Hematopoietic multipotent progenitor cell treated with erythropoietin and hydrocortisone succinate and interleukin-3 and kit ligand, for 6 days (in vitro differentiated cells): ENCODE measurements at regions not wholly inside any gene's neighbourhood (a gene's known extent, or its start where the extent isn't known, plus 50 kb on each side); places are given as distances from the start of the nearest gene placed in this dataset.
"Not testable (repeated sequence)": the region's sequence is repeated elsewhere in the genome, so short reads cannot be mapped to it uniquely, and the experiment has no call there.

Experiments
- DNase-seq: peaks from one replicate; pipeline ENCODE4 v3.0.0-alpha.2; 2015

GRCh38 chr12:93223440-93224426 is 154.0 kb upstream of the NUDT4 start:
- peak; percentile 70 for DNase-seq

DNA sequence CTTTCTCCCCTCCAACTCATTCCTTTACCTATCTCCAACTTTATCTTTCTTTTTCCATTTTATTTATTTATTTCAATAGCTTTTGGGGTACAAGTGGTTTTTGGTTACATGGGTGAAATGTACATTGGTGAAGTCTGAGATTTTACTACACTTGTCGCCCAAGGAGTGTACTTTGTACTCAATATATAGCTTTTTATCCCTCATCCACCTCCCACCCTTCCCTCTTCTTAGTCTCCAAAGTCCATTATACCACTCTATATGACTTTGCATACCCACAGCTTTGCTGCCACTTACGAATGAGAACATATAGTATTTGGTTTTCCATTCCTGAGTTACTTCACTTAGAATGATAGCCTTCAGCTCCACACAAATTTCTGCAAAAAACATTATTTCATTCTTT is 152.6 kb upstream of the NUDT4 start:
- DNase-seq = no peak

DNA sequence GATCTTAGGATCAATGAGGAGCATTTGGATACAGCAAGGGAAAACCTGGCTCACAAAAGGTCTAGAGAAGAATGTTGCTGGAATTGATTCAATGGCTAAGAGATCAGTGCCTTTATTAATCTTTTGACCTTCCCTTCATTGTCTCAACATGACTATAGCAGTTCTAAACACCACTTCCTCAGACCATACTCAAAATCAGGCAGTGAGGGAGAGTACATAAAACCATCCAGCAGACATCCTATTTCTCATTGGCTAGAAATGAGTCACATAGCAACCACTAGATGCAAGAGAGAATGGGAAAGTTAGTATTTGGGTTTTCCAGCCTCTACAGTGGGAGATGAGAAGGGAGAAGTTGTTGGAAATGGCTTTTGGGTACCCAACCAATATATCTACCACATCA is 151.4 kb upstream of the NUDT4 start:
- DNase-seq = no peak

- DNase-seq = peak; percentile 51
These were observed 148.0 kb upstream of the NUDT4 start for GRCh38 chr12:93229494-93230325.

DNA sequence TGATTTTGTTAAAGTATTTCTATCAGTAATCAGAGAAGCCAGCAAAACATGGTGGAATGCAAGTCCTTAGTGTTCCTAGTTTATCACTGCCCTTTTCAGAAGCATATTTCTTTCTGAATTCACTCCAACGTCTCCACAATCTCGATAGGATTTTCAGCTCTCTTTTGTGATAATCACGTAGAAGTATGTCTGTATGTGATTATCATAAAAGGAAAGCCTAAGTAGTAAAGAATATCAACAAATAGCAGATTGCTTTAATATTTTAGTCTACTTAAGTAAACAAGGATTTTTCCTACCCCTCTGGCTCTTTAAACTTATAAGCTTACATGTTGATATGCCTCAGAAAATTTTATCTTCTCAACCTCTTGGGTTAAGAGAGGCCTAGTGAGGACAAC is 147.4 kb upstream of the NUDT4 start:
- DNase-seq = no peak

DNA sequence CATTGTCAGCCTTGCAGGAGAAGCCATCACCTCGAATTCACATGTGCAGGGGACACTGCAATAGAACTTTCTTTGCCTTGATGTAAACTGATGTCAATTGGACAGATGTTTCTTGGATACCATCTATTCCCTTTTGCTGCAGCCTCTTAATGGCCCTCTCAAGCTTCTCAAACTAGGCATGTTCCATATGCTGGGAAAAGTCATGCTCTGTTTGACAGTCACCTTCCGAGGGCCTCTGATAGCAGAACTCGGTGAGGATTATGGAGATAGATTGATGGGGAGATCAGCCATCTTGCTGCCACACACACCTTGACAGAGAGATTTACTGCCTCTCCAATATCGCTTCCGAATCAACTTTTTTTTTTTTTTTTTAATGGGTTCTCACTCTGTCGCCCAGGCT is 145.8 kb upstream of the NUDT4 start:
- no peak for DNase-seq

- no peak for DNase-seq
These were observed 143.1 kb upstream of the NUDT4 start for GRCh38 chr12:93234641-93235040.

GRCh38 chr12:93235881-93236280 is 141.8 kb upstream of the NUDT4 start:
- DNase-seq = no peak

DNA sequence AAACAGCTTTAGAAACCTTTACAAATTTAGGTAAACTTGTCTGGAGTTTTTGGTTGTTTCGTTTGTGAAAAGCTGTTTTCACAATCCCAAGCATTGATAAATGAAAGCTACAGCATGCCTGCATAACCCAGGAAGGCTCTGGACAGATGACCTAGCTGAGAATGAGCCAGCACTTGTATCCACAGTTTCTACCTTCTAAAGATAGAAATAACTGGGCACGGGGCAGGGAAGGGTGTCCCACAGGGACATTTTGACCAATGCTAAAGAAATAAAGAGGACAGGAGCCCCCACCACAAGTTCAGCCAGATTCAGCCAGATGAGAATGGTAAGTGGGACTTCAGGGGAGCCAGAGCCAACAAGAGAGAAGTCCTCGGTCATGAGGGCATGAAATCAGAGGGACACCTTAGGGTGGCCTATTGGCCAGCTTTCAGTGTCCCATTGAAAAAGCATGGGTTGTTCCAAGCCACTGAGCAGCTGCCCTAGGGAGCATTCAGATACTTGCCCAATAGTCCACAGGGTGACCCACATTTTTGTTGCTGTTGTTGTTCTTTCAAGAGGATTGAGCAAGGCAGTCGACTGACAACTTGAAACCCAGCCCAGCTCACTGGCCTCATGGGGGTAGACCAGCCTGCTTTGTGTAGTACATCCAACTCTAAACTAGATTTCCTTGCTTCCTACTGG is 140.3 kb upstream of the NUDT4 start:
- DNase-seq = no peak

- not testable (repeated sequence) for DNase-seq
These were observed 139.0 kb upstream of the NUDT4 start for GRCh38 chr12:93238512-93239262.

DNA sequence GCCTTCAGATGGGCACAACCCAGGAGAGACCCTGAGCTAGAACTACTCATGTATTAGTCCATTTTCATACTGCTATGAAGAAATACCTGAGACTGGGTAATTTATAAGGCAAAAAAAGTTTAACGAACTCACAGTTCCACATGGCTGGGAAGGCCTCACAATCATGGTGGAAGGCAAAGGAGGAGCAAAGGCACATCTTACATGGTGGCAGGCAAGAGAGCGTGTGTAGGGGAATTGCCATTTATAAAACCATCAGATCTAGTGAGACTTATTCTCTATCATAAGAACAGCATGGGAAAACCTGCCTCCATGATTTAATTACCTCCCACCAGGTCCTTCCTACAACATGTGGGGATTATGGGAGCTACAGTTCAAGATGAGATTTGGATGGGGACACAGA is 137.9 kb upstream of the NUDT4 start:
- DNase-seq = not testable (repeated sequence)

- no peak for DNase-seq
These were observed 135.4 kb upstream of the NUDT4 start for GRCh38 chr12:93242154-93242972.

DNA sequence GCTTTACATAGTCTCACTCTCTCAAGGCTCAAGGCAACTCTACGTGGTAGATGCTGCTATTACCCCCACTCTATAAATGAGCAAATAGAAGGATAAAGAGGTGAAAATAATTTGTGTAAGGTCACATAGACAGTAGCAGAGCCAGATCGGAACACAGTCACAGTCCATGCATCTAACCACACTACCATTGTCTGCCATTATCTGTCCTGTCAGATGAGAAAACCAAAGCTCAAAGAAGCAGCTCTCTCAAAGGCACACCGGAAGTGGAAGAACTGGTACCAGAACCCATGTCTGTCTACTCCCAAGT is 134.4 kb upstream of the NUDT4 start:
- no peak for DNase-seq

GRCh38 chr12:93243689-93244513 is 133.8 kb upstream of the NUDT4 start:
- DNase-seq = peak; percentile 78

DNA sequence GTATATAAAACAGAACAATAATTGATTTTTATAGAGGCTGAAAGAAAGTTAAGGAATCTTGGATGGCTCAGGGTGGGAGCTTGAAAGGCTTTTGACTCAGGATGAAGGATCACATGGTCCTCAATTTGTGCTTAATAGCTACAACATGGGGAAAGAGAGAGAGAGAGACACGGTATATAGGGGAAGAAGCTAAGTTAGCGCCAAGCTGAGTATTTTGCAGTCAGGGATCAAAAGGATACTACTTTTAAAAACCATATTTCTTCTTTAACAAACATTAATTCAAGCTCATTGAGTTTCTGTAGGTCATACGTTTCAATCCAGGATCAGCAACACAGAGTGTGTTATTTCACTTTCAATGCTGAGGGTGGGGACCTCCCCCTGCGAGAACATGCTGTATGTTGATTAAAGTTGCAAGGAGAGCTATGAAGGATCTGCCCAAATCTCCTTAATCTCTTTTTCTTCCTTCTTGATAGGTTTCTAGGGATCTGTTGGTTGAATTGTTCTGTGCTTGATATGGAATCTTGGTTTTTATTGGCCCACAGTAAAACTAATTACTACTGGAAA is 133.1 kb upstream of the NUDT4 start:
- no peak for DNase-seq

DNA sequence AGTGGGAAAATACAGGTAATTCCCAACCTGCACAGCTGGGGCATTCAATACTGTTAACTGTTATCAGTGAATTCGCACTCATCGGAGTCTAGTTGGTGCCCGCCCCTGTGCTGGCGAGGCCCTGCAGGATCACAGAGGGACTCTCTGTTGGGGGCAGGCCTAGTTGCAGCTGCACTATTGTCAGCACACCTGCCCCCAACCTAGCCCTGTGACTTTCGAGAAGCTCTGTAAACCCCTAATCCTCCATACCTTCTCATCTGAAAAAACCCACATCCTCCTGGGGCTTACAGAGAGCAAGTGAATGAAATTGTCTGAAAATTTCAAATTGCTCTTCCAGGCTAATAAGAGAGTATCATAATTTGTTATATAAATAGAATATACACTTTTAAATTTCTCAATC is 132.2 kb upstream of the NUDT4 start:
- DNase-seq = no peak

- no peak for DNase-seq
These were observed 130.3 kb upstream of the NUDT4 start for GRCh38 chr12:93247313-93247991.

DNA sequence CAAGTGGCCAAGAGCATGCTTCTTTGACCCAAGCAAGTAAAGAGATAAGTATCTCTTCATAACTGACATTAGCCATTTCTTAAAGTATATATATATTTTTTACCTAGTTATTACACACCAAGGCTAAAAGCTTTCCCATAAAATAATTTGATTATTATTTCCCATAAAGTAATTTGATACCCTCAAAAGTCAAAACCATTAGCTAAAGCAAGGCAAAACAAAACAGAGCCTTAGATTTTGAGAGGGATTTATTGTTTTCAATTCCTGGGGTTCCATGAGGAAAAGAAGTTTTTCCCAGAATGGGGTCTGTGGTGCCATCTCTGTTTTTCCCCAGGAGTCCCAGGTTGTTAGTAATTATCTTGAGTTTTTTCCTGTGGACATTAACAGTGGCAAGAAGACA is 125.5 kb upstream of the NUDT4 start:
- no peak for DNase-seq

DNA sequence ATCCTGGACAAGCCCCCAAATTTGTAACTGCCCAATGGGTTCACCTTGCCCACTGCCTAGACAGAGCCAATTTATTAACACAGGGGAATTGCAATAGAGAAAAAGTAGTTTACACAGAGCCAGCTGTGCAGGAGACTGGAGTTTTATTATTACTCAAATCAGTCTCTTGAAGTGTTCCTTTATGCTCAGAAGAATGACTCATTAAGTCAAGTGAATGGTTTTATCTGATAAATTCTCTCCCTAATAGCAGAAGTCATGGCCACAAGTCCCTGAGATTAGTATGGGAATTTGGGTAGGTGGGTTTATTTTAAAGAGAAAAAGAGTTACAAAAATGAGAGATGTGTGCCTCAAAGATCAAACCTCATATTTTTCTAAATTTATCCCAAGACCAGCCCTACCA is 122.8 kb upstream of the NUDT4 start:
- DNase-seq = no peak
